Epithelial cell of prostate (primary cell): ENCODE measurements at regions not wholly inside any gene's neighbourhood (a gene's known extent, or its start where the extent isn't known, plus 50 kb on each side); places are given as distances from the start of the nearest gene placed in this dataset.
A peak's percentile ranks its signal among the peaks of the same experiment; 100 is the strongest.

Source experiments
- DNase-seq: peaks from one replicate; pipeline ENCODE4 v3.0.0-alpha.2; 2011; ENCODE audit warnings: low read depth, low spot score
- H3K27ac ChIP-seq: fragments of 450-650 bp; 2 replicates; pipeline ENCODE4 v1.5.1; 2017; ENCODE audit warnings: mild to moderate bottlenecking

DNA sequence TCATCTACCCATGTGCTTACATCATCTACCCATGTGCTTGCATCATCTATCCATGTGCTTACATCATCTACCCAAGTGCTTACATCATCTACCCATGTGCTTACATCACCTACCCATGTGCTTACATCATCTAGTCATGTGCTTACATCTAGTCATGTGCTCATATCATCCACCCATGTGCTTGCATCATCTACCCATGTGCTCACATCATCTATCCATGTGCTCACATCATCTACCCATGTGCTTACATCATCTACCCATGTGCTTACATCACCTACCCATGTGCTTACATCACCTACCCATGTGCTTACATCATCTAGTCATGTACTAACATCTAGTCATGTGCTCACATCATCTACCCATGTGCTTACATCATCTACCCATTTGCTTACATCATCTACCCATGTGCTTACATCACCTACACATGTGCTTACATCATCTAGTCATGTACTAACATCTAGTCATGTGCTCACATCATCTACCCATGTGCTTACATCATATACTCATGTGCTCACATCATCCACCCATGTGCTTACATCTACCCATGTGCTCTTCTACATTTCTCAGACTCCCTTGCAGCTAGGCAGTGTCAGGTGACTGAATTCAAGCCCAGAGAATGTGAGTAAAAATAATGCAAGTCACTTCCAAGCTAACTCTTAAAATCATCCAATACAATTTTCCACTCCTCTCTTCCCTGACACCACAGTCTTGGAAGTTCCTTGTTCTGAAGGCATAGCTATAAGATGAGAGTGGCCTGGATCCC, 196.8 kb downstream of the CBLN1 start:
- H3K27ac ChIP-seq, result no peak overlapping the region
- no peak for DNase-seq

DNA sequence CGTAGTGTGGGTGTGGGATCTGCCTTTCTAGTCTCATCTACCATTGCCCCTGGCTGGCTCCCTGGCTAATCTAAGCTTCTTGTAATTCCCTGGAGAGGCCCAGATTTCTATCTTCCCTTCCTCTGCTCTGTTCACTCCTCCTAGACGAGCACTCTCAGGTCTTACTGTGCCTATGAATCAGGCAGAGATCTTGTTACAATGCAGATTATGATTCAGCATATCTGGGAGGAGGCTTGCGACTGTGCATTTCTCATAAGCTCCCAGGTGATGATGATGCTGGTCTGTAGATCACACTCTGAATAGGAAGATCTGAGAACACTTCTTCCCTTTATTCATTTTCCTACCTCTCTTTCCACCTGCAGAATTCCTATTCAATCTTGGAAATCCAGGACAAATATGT, 200.1 kb downstream of the CBLN1 start:
- H3K27ac ChIP-seq, result no peak overlapping the region
- DNase-seq, result peak; percentile 8

DNA sequence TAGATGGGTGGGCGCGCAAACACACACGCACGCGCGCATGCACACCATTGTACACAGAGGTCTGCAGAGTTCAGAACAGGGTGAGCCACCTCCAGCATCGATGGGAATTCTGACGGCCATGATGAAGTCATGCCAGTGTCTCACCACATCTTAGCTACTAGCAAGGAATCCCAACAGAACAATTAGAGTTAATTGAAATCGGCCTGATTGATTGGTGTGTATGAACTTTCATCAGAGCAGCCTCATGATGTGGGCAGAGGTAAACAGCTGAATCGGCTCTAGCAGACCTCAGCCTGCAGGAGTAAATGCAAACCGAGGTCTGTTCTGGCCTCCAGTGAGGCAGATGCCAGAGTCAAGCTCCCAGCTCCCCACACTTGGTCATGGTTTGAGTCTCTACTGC, 200.6 kb downstream of the CBLN1 start:
- no peak for DNase-seq
- no peak overlapping the region for H3K27ac ChIP-seq

DNA sequence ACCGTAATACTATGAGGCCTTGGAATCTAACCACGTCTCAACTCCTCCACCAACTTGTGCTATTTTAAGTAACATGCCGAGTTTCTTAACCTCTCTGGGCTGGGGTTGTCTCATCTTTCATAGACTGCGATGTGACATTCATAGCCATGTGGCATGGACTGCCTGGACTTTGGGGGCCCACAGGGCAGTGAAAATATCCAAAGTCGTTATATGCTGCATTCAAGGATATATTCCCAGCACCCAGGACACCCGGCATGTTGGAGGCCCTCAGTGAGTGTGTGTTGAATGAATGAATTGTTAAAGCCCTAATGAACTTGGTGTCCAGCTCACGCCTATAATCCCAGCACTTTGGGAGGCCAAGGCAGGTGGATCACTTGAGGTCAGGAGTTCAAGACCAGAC, 203.1 kb downstream of the CBLN1 start:
- no peak overlapping the region for H3K27ac ChIP-seq
- no peak for DNase-seq

DNA sequence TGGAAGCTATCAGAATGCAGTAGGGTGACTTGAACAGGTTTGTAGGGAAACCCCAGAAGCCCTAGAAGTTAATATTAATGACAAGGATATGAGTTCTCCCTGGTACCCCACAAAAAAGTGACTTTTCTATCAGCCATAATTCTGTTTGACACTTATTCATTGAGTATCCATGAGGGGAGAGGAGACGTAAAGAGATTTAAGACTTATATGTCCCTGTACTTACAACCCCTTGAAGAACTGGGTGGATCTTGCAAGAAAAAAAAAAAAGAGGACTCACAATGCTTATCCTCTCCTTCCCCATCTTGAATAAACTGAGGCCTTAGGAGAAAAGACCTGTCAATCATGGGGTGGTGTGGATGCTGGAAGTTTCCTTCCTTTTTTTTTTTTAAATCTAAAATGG, 203.5 kb downstream of the CBLN1 start:
- no peak overlapping the region for H3K27ac ChIP-seq
- DNase-seq, result no peak

DNA sequence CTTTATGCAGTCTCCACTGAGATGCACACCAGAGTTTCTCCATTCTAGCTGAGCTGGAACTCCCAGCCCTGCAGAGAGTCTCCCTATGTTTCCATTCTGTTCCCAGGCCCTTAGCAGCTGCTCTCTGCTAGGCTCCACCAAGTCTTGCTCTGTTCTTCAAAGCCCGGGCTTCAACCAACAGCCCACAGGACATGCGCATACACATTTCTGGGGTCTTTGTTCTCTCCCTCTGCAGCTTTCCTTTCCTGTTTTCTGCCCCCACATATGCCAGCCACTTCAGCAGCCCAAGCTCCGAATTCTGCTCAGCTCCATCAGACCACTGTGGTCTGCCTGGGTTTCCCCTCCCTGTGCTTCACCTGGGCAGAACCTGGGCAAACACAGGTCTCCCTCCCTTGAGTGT, 205.9 kb downstream of the CBLN1 start:
- H3K27ac ChIP-seq, result no peak overlapping the region
- no peak for DNase-seq

DNA sequence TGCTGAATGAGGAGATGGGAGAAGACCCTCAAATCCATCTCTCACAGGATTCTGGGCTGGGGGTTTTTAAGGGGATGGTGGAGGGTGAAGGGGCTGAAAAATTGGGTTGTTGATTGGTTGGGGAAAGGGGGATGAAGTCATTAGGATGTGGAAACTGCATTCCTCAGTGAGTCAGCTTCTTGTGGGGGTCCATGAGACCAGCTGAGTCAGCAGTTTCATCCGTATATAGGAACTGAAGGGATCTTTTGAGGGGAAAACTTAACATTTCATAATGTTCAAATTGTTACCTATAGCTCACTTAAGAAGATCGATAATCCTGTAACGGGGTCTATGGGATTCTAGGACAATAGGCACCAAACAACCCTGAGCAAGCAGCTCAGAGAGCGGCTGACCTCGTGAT, 213.4 kb downstream of the CBLN1 start:
- no peak overlapping the region for H3K27ac ChIP-seq
- DNase-seq, result no peak

DNA sequence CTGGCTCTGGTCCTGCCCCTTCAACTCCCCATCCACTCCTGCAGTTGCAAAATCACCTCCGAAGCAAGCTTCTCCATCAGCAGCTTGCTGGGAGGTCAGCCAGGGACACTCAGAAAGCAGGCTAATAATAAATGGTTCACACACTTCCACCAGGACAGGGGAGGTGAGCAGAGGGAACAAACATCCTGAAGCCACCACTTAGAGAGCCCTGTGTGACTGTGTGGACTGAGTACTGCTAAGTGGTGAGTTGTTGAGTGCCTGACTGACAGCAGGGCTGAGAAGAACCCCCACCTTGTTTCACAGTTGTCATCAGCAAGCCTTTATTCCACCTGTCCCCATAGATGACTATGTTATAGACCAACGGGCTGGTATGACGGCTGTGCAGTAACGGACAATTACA, 213.9 kb downstream of the CBLN1 start:
- no peak for DNase-seq
- no peak overlapping the region for H3K27ac ChIP-seq

DNA sequence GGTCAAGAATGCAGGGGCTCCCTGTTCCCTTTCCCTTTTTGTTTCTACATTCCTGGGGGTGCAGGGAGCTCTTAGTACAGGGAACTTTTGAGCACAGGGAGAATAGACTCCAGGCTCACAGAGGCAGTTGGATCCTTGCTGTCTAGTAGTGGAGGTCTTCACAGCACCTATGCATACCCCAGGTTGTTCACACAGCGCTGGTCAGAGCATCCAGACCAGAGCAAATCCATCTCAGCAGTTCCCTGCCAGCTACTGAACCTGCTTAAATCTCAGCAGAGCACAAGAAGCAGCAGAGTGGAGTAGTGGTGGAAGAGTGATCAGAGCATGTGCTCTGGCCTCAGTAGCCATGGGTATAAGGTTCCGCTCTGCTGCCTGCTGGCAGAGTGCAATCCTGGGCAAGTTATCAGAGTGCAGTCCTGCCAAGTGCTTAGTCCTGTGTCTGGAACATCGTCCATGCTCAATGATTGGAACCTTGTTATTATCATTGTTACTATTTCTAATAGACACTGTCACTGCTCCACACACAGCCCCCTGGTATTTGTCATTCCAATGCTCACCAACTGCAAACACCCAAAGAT, 220.4 kb downstream of the CBLN1 start:
- DNase-seq, result no peak

DNA sequence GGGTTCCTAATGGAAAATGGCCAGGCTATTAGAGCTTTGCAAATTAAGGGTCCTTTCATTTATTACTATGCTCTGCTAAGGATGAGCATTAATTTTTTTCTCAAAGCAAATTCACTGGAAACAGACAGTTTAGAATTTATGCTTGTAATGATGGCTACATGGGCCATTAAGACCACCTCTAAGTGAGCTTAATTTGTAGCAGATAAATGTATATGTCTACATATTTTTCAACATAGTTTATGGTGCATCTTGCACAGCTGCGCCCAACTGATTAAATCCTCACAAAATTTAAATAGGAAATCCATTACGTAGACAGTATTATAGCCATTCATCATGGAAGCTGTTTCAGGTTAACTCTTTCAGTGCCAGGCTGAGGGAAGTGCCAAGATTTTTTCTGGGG, 220.9 kb downstream of the CBLN1 start:
- no peak overlapping the region for H3K27ac ChIP-seq
- no peak for DNase-seq

More for the DNA sequence above, 220.4 kb downstream of the CBLN1 start:
- H3K27ac ChIP-seq, result no peak overlapping the region

DNA sequence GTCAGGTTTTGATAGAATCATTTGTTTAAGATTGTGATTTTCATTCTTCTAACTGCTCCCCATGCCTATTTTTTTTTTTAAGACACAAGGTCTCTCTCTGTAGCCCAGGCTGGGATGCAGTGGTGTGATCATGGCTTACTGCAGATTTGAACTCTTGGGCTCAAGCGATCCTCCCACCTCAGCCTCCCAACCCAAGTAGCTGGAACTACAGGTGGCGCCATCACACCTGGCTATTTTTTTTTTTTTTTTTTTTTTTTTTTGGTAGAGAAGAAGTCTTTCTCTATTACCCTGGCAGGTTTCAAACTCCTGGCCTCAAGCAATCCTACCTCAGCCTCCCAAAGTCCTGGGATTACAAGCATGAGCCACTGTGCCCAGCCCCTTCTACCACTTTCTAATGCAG, 223.3 kb downstream of the CBLN1 start:
- H3K27ac ChIP-seq, result no peak overlapping the region
- no peak for DNase-seq

DNA sequence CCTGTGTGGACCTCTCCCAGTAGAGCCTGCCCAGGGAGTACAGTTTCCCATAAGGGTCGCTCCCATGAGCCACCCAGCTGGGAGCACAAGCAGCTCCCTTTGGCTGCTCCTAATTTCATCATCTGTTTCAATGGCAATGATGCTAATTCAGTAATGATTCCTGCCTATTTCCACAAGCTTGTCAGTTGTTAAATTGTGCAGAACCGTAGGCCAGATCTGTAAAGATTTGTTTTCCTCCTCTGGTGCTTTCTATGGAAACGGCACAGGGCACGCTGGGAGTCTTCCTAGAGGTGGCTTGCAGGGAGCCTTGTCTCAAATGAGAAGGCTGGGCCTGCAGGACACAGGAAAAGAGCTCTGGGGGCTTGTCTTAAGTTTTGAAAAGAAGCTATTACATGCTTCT, 223.7 kb downstream of the CBLN1 start:
- no peak overlapping the region for H3K27ac ChIP-seq
- no peak for DNase-seq

DNA sequence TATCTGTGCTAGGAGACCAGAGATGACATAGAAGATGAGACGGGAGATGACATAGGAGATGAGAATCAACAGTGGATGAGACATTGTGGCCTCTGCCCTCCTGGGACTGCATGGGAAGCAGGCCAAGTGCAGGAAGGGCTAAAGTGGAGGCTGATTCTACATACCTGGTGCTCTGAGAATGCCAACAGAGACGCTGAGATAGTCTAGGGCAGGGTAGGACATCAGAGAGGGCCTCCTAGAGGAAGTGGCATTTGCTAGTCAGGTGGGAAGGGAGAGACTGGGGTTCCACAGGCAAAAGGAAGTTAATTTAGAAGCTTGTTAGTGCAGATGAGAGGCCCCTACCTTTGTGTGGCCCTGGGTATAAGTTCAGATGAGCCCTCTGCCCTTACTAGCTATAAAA, 224.2 kb downstream of the CBLN1 start:
- H3K27ac ChIP-seq, result no peak overlapping the region
- no peak for DNase-seq

DNA sequence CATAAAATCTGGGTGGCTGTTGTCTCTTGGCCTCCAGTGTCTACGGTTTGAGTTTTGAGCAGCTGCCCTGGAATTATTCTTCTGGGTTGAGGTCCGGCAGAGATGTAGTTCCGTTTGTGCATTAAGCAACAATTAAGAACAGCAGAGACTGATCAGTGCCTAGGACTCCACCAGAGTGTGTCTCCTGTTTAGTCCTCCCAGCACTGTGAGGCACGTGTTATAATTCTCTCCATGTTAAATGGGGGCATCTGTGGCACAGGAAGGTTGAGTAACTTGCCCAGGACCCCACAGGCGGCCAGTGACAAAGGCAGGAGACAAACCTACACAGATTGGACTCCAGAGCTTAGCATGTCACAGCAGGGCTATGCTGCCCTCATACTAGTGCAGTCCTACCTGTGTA, 225.1 kb downstream of the CBLN1 start:
- H3K27ac ChIP-seq, result no peak overlapping the region
- DNase-seq, result no peak

DNA sequence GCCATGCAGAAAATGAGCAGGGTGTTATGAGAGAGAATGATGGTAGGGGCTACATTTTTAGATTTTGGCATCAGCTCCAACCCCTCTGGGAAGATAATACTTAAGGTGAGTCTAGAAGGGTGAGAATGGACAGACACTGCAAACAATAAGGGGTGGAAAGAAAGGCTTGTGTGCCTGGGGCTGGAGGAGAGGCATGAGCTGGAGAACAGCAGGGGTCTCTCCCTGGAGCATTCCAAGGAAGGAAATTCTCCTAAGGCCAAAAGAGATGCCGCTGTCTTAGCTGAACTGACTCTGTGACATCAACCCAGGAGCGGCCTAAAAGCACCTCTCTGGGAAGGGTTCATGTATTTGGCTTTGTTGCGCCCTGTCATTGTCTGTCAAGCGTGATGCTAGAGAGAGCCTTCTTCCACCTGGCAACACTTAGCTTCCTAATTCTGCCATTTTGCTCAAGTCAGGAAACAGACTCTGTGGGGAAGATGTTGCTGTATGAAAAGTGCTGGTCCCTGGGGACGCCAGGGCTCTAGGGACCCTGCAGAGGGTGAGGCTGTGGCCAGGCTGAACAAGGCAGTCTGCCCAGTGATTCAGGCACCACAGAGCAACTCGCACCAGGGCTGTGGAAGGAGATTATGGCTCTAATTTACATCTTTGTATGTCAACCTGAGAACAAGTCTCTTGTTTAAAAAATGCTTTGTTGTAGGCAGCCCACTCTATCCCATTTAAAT, 225.7 kb downstream of the CBLN1 start:
- DNase-seq, result no peak
- no peak overlapping the region for H3K27ac ChIP-seq

DNA sequence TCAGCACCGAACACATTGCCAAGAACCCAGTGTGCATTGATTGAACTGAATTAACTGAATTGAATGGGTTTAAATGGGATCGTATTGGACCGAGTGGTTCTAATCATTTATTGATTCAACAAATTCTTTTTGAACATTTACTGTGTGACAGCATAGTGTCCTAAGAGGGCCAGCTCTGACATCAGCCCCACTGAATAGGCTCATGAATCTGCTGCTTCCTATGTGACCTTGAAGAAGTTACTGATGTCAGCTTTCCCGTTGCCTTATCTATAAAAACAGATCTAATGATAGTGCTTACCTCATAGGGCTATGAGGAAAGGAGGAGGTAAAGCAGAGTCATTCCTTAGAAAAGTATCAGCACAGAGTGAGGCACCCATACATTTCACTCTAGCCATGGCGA, 226.3 kb downstream of the CBLN1 start:
- no peak for DNase-seq

DNA sequence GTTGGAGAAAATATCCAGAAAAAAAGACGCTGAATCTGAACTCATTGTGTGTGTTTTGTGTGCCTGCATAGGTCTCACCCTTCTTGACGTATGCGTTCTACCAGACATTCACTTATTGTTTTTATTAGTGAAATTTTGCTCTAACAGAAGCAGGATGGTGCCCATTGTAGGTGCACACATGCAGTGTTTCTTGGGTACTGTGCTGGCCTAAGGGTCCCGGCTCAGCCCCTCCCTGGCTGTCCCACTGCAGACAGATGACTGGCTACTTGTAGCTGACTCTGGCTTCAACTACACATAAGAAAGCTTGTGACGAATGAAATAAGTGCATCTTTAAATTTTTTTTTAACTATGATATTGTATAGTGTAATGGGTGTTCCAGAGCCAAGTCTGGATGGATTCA, 227.0 kb downstream of the CBLN1 start:
- no peak for DNase-seq
- no peak overlapping the region for H3K27ac ChIP-seq

More for the DNA sequence above, 226.3 kb downstream of the CBLN1 start:
- H3K27ac ChIP-seq, result no peak overlapping the region

DNA sequence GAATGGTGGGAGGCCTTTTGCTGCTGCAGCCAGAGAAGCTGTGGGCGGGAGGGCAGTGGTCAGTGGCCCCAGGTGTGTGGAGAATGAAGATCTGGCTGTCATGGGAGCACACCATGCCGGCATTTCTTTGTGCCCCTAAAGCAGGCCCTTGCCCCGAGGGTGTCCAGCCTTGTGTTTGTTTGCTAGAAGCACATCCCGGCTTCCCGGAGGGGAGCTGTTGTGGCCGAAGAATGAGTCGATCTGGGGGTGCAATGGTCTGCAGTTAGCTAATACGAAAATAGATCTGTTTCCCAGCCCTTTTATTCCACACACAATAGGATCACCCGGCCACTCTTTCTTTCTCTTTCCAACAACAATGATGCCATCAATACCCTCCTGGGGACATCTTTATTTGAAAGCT, 228.8 kb downstream of the CBLN1 start:
- no peak overlapping the region for H3K27ac ChIP-seq
- no peak for DNase-seq

DNA sequence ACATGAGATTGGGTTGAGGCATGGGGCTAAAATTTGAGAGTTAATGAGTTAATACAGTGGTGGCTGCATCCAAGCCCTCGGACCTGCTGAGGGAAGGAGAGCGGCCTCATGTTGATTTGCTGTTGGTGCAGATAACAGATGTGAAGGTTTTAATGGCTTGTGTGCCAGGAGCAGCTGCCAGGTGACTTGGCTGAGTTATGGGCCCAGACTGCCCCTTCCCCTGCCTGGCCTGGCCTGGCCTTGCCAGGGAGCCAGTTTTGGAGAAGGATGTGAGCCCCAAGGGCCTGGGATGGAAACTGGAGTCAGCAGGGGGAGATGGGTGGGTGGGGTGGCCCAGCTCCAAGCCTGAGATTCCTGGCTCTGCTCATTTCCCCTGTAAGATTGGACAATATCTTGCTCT, 230.1 kb downstream of the CBLN1 start:
- no peak for DNase-seq
- no peak overlapping the region for H3K27ac ChIP-seq

DNA sequence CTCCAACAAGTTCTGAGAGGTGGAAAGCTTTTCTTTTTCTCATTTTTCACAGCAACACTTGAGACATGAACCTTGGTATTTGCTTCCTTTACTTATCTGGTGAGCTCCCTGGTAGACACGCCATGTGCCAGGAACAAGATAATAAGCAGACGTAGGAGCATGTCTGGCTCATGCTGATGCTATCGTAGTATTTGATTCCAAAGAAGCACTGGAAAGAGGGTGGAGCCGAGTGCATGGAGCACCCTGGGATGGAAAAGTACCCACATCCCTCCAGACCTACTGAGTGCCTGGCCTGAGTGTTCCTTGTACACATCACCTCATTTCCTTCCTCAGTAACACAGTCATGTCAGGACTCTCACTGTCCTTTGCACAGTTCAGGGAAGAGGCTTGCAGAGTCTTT, 231.0 kb downstream of the CBLN1 start:
- H3K27ac ChIP-seq, result no peak overlapping the region
- DNase-seq, result no peak

DNA sequence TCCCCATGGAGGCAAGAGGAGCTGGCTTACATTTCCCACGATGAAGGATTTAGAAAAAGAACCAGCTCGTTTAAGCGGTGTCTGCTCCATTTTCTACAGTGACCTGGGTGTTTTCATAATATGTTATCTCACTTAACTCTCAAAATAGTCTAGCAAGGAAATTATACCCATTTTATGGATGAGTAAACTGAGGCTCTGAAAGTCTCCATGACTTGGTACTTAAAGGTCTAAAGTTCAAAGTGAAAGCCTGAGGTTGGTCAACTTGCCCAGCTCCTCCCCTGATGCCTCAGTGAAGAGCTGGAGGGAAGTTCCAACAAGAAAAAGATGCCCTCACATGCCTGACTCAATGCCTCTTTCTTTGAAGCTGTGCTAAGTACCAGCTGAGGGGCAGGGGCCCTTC, 232.0 kb downstream of the CBLN1 start:
- no peak for DNase-seq
- H3K27ac ChIP-seq, result no peak overlapping the region

DNA sequence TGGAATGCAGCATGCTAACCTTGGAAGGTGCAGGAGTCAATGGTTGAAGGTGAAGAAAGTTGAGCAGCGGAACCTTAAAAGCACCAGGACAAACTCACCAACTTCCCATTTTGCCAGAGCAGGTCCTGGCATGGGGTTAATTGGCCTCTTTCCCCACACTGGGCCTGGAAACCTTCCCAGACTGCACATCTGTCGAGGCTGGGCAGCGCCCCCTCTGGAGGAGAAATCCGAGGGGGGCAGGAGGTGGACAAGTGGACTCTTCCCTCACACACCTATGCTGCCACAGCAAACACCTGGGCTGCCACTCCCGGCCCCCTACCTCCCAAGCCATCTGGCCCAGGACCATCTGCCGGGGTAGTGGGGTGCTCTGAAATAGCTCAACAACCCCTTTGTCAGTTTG, 232.4 kb downstream of the CBLN1 start:
- no peak for DNase-seq
- H3K27ac ChIP-seq, result no peak overlapping the region
